GM12801 (cell line): ENCODE measurements at regions not wholly inside any gene's neighbourhood (a gene's known extent, or its start where the extent isn't known, plus 50 kb on each side); places are given as distances from the start of the nearest gene placed in this dataset.

Experiments used
- CTCF ChIP-seq: IDR thresholded peaks from one replicate; pipeline ENCODE4 v1.5.1; 2011; ENCODE audit warnings: control low read depth; ENCODE audit not compliant: insufficient read length; ENCODE audit errors: extremely low read depth

GRCh38 chr1:30197639-30198450 lies 525.5 kb downstream of the MATN1 start:
- no peak for TF ChIP-seq CTCF

GRCh38 chr1:30196872-30197638 lies 526.3 kb downstream of the MATN1 start:
- no peak for TF ChIP-seq CTCF

GRCh38 chr1:30196457-30196856 lies 526.9 kb downstream of the MATN1 start:
- TF ChIP-seq CTCF = no peak

GRCh38 chr1:30195424-30196134 lies 527.8 kb downstream of the MATN1 start:
- TF ChIP-seq CTCF = no peak

GRCh38 chr1:30194741-30195423 lies 528.5 kb downstream of the MATN1 start:
- TF ChIP-seq CTCF = no peak

- TF ChIP-seq CTCF = no peak
Measured at GRCh38 chr1:30194046-30194619, 529.3 kb downstream of the MATN1 start.
